Neural cell (in vitro differentiated cells): ENCODE measurements at regions not wholly inside any gene's neighbourhood (a gene's known extent, or its start where the extent isn't known, plus 50 kb on each side); places are given as distances from the start of the nearest gene placed in this dataset.

Experiments used
- H2AFZ ChIP-seq: fragments of 200-600, 300-800 bp; sonication (generic), shearing (Covaris generic); 2 replicates; pipeline ENCODE4 v1.6.0; 2014; ENCODE audit warnings: low read depth, mild to moderate bottlenecking, antibody characterized with exemption, low read length, moderate library complexity
- H3F3A ChIP-seq: fragments of 200-600 bp; shearing (Covaris generic); 2 replicates; pipeline ENCODE4 v1.6.1; 2016; ENCODE audit warnings: mild to moderate bottlenecking, moderate library complexity, mixed read lengths, antibody characterized with exemption, low read length; ENCODE audit not compliant: insufficient read depth, poor library complexity, severe bottlenecking
- H3K27ac ChIP-seq: fragments of 200-600, 300-800 bp; sonication (generic), shearing (Covaris generic); 2 replicates; pipeline ENCODE4 v1.5.1; 2014; ENCODE audit warnings: mild to moderate bottlenecking, low read length, moderate library complexity
- H3K27me3 ChIP-seq: fragments of 300-800, 200-600 bp; sonication (generic), shearing (Covaris generic); 2 replicates; pipeline ENCODE4 v1.6.0; 2014; ENCODE audit warnings: mild to moderate bottlenecking, low read depth, low read length, moderate library complexity; ENCODE audit not compliant: insufficient read depth
- H3K36me3 ChIP-seq: fragments of 300-800, 200-600 bp; sonication (generic), shearing (Covaris generic); 2 replicates; pipeline ENCODE4 v1.5.1; 2014; ENCODE audit warnings: mild to moderate bottlenecking, antibody characterized with exemption, low read length, moderate library complexity; ENCODE audit not compliant: insufficient read depth
- H3K4me2 ChIP-seq: fragments of 300-800, 200-600 bp; sonication (generic), shearing (Covaris generic); 2 replicates; pipeline ENCODE4 v1.6.0; 2014; ENCODE audit warnings: mild to moderate bottlenecking, low read length
- H3K4me3 ChIP-seq: fragments of 300-800, 200-600 bp; sonication (generic), shearing (Covaris generic); 2 replicates; pipeline ENCODE4 v1.5.1; 2014; ENCODE audit warnings: mild to moderate bottlenecking, low read length, moderate library complexity
- H3K79me2 ChIP-seq: fragments of 200-600 bp; shearing (Covaris generic); replicated peaks from 2 replicates; pipeline ENCODE4 v1.6.0; 2014; ENCODE audit warnings: mild to moderate bottlenecking, low read length, moderate library complexity; ENCODE audit not compliant: insufficient read depth
- H3K9ac ChIP-seq: fragments of 300-800, 200-600 bp; sonication (generic), shearing (Covaris generic); 2 replicates; pipeline ENCODE4 v1.6.1; 2016; ENCODE audit warnings: mild to moderate bottlenecking, low read length, mixed read lengths
- H3K9me2 ChIP-seq: fragments of 200-600 bp; shearing (Covaris generic); 2 replicates; pipeline ENCODE4 v1.6.1; 2016; ENCODE audit warnings: mild to moderate bottlenecking, low read length, mixed read lengths; ENCODE audit not compliant: insufficient read depth
- H3K9me3 ChIP-seq: fragments of 200-600, 300-800 bp; sonication (generic), shearing (Covaris generic); 2 replicates; pipeline ENCODE4 v1.6.1; 2016; ENCODE audit warnings: mild to moderate bottlenecking, mixed run types, low read length, moderate library complexity, mixed read lengths
- H4K20me1 ChIP-seq: fragments of 200-600 bp; shearing (Covaris generic); 2 replicates; pipeline ENCODE4 v1.6.1; 2016; ENCODE audit warnings: mild to moderate bottlenecking, mixed run types; ENCODE audit not compliant: insufficient read depth
- CTCF ChIP-seq: fragments of 450-650 bp; IDR thresholded peaks from 2 replicates; pipeline ENCODE4 v1.5.1; 2014; ENCODE audit warnings: antibody characterized with exemption, mild to moderate bottlenecking, moderate library complexity; ENCODE audit not compliant: poor library complexity, severe bottlenecking
- EP300 ChIP-seq: fragments of 450-650 bp; conservative IDR thresholded peaks from 2 replicates; pipeline ENCODE4 v1.6.1; 2014; ENCODE audit warnings: antibody characterized with exemption, mild to moderate bottlenecking, moderate library complexity; ENCODE audit not compliant: poor library complexity, severe bottlenecking
- EZH2 ChIP-seq: fragments of 200-600, 300-800 bp; shearing (Covaris generic), sonication (generic); IDR thresholded peaks from 2 replicates; pipeline ENCODE4 v1.6.1; 2014; ENCODE audit warnings: antibody characterized with exemption, low read length, borderline replicate concordance, mild to moderate bottlenecking; ENCODE audit not compliant: insufficient read depth, poor library complexity, severe bottlenecking
- MXI1 ChIP-seq: fragments of 450-650 bp; conservative IDR thresholded peaks from 2 replicates; pipeline ENCODE4 v1.6.1; 2014; ENCODE audit warnings: antibody characterized with exemption, mild to moderate bottlenecking; ENCODE audit not compliant: poor library complexity, severe bottlenecking
- POLR2AphosphoS5 ChIP-seq: IDR thresholded peaks from 2 replicates; pipeline ENCODE4 v1.6.1; 2012
- RAD21 ChIP-seq: fragments of 450-650 bp; conservative IDR thresholded peaks from 2 replicates; pipeline ENCODE4 v1.6.1; 2014; ENCODE audit warnings: antibody characterized with exemption, mild to moderate bottlenecking, moderate library complexity
- SMC3 ChIP-seq: fragments of 450-650 bp; conservative IDR thresholded peaks from 2 replicates; pipeline ENCODE4 v1.6.1; 2014; ENCODE audit warnings: antibody characterized with exemption, mild to moderate bottlenecking, moderate library complexity; ENCODE audit not compliant: poor library complexity
- TAF1 ChIP-seq: IDR thresholded peaks from 2 replicates; pipeline ENCODE4 v1.6.1; 2012; ENCODE audit warnings: low read depth
- TF ChIP-seq, protein P1 (sequence below): IDR thresholded peaks from 2 replicates; pipeline ENCODE4 v1.6.1; 2012; ENCODE audit warnings: borderline replicate concordance

DNA sequence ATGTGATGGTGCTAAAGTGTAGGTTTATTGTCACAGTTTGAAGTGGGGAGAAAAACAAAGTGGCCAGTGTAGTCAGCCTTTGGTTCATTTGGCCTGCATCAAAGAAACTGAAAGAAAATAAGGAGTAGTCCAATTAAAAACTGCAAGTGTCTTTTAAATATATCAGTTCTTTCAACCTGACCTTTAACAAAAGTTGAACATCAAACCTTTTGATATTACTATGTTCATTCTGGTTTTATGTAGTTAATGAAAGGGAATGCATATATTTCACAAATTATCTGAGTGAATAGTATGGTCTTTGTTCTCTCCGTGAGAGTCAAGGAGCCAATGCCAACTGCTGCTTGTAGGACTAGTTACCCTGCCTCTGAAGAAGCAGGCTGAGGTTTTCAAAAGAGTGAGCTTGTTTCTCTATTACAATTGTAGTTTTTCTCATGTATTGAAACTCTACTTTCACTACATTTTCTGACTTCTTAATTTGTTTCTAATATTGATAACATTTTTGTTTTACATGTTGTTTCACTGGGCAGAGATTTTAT is 1160.8 kb upstream of the LRRTM3 start:
- no peaks in the 10 kb centered on the region for H3K27me3 ChIP-seq
- no peak overlapping the region for H2AFZ ChIP-seq
- TF ChIP-seq EP300 (no peak), SMC3 (no peak), MXI1 (no peak), RAD21 (no peak), POLR2AphosphoS5 (no peak), CTCF (no peak), EZH2 (no peak)
- H3K9me3 ChIP-seq: no peaks in the 10 kb centered on the region
- H4K20me1 ChIP-seq: no peaks in the 10 kb centered on the region
- no peak overlapping the region for H3K4me3 ChIP-seq
- H3K79me2 ChIP-seq: no peaks in the 10 kb centered on the region
- no peak overlapping the region for H3K27ac ChIP-seq
- H3K9me2 ChIP-seq: no peaks in the 10 kb centered on the region
- H3K36me3 ChIP-seq: no peaks in the 10 kb centered on the region
- H3K9ac ChIP-seq: no peak overlapping the region
- no peak overlapping the region for H3K4me2 ChIP-seq
- H3F3A ChIP-seq: no peaks in the 10 kb centered on the region

GRCh38 chr10:65769828-65770227 is 1156.0 kb upstream of the LRRTM3 start:
- Histone ChIP-seq H3K36me3 (no peaks in the 10 kb centered on the region), H3K9ac (no peak overlapping the region), H3K27ac (no peak overlapping the region), H3K79me2 (no peaks in the 10 kb centered on the region), H3K9me2 (no peaks in the 10 kb centered on the region), H3K4me2 (no peak overlapping the region), H4K20me1 (no peaks in the 10 kb centered on the region), H3F3A (no peaks in the 10 kb centered on the region), H3K9me3 (no peaks in the 10 kb centered on the region), H3K27me3 (no peaks in the 10 kb centered on the region), H2AFZ (no peak overlapping the region), H3K4me3 (no peak overlapping the region)
- no peak for TF ChIP-seq EP300
- TF ChIP-seq POLR2AphosphoS5: no peak
- TF ChIP-seq RAD21: no peak
- TF ChIP-seq, protein P1, sequence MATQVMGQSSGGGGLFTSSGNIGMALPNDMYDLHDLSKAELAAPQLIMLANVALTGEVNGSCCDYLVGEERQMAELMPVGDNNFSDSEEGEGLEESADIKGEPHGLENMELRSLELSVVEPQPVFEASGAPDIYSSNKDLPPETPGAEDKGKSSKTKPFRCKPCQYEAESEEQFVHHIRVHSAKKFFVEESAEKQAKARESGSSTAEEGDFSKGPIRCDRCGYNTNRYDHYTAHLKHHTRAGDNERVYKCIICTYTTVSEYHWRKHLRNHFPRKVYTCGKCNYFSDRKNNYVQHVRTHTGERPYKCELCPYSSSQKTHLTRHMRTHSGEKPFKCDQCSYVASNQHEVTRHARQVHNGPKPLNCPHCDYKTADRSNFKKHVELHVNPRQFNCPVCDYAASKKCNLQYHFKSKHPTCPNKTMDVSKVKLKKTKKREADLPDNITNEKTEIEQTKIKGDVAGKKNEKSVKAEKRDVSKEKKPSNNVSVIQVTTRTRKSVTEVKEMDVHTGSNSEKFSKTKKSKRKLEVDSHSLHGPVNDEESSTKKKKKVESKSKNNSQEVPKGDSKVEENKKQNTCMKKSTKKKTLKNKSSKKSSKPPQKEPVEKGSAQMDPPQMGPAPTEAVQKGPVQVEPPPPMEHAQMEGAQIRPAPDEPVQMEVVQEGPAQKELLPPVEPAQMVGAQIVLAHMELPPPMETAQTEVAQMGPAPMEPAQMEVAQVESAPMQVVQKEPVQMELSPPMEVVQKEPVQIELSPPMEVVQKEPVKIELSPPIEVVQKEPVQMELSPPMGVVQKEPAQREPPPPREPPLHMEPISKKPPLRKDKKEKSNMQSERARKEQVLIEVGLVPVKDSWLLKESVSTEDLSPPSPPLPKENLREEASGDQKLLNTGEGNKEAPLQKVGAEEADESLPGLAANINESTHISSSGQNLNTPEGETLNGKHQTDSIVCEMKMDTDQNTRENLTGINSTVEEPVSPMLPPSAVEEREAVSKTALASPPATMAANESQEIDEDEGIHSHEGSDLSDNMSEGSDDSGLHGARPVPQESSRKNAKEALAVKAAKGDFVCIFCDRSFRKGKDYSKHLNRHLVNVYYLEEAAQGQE: no peak
- TF ChIP-seq MXI1: no peak
- no peak for TF ChIP-seq SMC3

- H3K79me2 ChIP-seq: no peaks in the 10 kb centered on the region
- H3K4me3 ChIP-seq: no peak overlapping the region
- H4K20me1 ChIP-seq: no peaks in the 10 kb centered on the region
- H3K9ac ChIP-seq: no peak overlapping the region
- no peaks in the 10 kb centered on the region for H3K9me2 ChIP-seq
- H3K9me3 ChIP-seq: no peaks in the 10 kb centered on the region
- H3K36me3 ChIP-seq: no peaks in the 10 kb centered on the region
- TF ChIP-seq EZH2: no peak
- TF ChIP-seq SMC3: no peak
- no peak for TF ChIP-seq CTCF
- TF ChIP-seq, protein P1: no peak
- TF ChIP-seq EP300: no peak
- TF ChIP-seq MXI1: no peak
- no peak for TF ChIP-seq TAF1
- no peak for TF ChIP-seq POLR2AphosphoS5
- H3K27ac ChIP-seq: no peak overlapping the region
- H3K4me2 ChIP-seq: no peak overlapping the region
- H3K27me3 ChIP-seq: no peaks in the 10 kb centered on the region
- no peaks in the 10 kb centered on the region for H3F3A ChIP-seq
- no peak overlapping the region for H2AFZ ChIP-seq
Observed at GRCh38 chr10:65778753-65779152, 1147.1 kb upstream of the LRRTM3 start.
